ENCODE measurements at regions not wholly inside any gene's neighbourhood (a gene's known extent, or its start where the extent isn't known, plus 50 kb on each side); places are given as distances from the start of the nearest gene placed in this dataset.

GRCh38 chr10:27446091-27446918 lies 57.8 kb upstream of the RAB18 start:
- no peaks in the 10 kb centered on the region for H3K36me3 ChIP-seq (ENCODE audit: insufficient read depth in 1 of 2, low read depth in 1 of 2)
- H3K27me3 ChIP-seq (ENCODE audit: insufficient read depth in 3 of 3, low read length in 2 of 3): no peaks in the 10 kb centered on the region
- intact Hi-C loops (cut with DNase I): loop anchor here (2.0 to 10.0 kb wide), 3 partner anchors 210 to 798 kb away; no protein-coding TSS in a partner anchor
- no peaks in the 10 kb centered on the region for H3K4me1 ChIP-seq
- H3K27ac ChIP-seq: no peak overlapping the region
- DNase-seq: no peak
- WGBS, 3 donors: 4 to 8% (median 5%) methylated on average over 5 of the region's 5 CpGs
- TF ChIP-seq, protein P1, sequence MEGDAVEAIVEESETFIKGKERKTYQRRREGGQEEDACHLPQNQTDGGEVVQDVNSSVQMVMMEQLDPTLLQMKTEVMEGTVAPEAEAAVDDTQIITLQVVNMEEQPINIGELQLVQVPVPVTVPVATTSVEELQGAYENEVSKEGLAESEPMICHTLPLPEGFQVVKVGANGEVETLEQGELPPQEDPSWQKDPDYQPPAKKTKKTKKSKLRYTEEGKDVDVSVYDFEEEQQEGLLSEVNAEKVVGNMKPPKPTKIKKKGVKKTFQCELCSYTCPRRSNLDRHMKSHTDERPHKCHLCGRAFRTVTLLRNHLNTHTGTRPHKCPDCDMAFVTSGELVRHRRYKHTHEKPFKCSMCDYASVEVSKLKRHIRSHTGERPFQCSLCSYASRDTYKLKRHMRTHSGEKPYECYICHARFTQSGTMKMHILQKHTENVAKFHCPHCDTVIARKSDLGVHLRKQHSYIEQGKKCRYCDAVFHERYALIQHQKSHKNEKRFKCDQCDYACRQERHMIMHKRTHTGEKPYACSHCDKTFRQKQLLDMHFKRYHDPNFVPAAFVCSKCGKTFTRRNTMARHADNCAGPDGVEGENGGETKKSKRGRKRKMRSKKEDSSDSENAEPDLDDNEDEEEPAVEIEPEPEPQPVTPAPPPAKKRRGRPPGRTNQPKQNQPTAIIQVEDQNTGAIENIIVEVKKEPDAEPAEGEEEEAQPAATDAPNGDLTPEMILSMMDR (IDR thresholded peaks at IDR 0.05): peak; percentile 50
- H3K9me3 ChIP-seq: no peaks in the 10 kb centered on the region
- no peak overlapping the region for H3K4me3 ChIP-seq
- ATAC-seq: peak in 1 of 4 donors; percentile 56

DNA sequence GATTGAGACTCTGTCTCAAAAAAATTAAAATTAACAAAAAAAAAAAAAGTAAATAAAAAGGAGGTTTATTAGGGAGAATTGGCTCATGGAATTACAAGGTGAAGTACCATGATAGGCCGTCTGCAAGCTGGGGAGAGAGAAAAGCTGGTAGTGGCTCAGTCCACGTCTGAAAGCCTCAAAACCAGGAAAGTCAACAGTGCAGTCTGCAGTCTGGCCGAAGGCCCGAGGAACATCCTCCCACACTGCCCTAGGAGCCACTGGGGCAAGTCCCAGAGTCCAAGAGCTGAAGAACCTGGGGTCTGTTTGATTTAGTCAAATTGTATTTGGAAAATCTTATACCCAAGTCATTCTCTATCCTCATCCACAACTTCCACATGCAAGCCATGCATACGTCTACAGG lies 59.0 kb upstream of the RAB18 start:
- intact Hi-C loops (cut with DNase I): loop anchor here (5.0 to 10.0 kb wide), 2 partner anchors 212 to 800 kb away; no protein-coding TSS in a partner anchor

GRCh38 chr10:27440478-27440877 lies 63.6 kb upstream of the RAB18 start:
- Histone ChIP-seq H3K4me1 (no peaks in the 10 kb centered on the region), H3K27ac (no peak overlapping the region), H3K9me3 (no peaks in the 10 kb centered on the region), H3K36me3 (ENCODE audit: insufficient read depth in 1 of 2, low read depth in 1 of 2) (no peaks in the 10 kb centered on the region), H3K4me3 (no peak overlapping the region), H3K27me3 (ENCODE audit: insufficient read depth in 3 of 3, low read length in 2 of 3) (no peaks in the 10 kb centered on the region)
- TF ChIP-seq, protein P1 (IDR thresholded peaks at IDR 0.05): no peak
- 33 to 37% (median 35%) methylated on average over 2 of the region's 2 CpGs for WGBS, 3 donors
- ATAC-seq (no peak), DNase-seq (no peak)
- intact Hi-C loops (cut with DNase I): loop anchor here in 1 of 2 donors (10.0 kb wide), 1 partner anchor 804 kb away; no protein-coding TSS in a partner anchor

More for the DNA sequence above, 59.0 kb upstream of the RAB18 start:
- Histone ChIP-seq H3K36me3 (ENCODE audit: insufficient read depth in 1 of 2, low read depth in 1 of 2) (no peaks in the 10 kb centered on the region), H3K4me1 (no peaks in the 10 kb centered on the region), H3K4me3 (no peak overlapping the region), H3K9me3 (no peaks in the 10 kb centered on the region), H3K27ac (no peak overlapping the region), H3K27me3 (ENCODE audit: insufficient read depth in 3 of 3, low read length in 2 of 3) (no peaks in the 10 kb centered on the region)
- TF ChIP-seq, protein P1 (IDR thresholded peaks at IDR 0.05): no peak
- ATAC-seq (no peak), DNase-seq (no peak)
- WGBS, 3 donors: 63 to 80% (median 76%) methylated on average over 5 of the region's 5 CpGs

DNA sequence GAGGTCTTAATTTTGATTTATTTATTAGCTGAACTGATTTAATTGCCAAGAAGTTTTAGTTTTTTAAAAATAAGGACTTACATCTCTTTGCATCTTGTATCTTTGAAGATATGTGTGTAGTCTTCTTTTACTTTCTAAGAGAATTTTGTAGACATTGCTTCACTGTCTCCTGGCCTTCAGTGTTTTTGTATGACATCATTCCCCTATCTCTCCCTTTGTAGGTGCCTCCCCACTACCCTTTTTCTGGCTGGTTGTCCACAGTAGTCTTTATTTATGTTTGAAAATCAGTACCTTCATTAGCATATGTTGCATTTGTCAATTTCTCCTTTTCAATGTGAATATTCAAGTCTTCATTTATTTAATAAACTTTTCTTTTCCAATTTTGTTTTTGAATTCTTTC lies 64.1 kb upstream of the RAB18 start:
- H3K27me3 ChIP-seq (ENCODE audit: insufficient read depth in 3 of 3, low read length in 2 of 3): no peaks in the 10 kb centered on the region
- intact Hi-C loops (cut with DNase I): loop anchor here in 1 of 2 donors (10.0 kb wide), 1 partner anchor 805 kb away; no protein-coding TSS in a partner anchor
- H3K9me3 ChIP-seq: no peaks in the 10 kb centered on the region
- H3K27ac ChIP-seq: no peak overlapping the region
- no peak for ATAC-seq
- TF ChIP-seq, protein P1 (IDR thresholded peaks at IDR 0.05): no peak
- no peaks in the 10 kb centered on the region for H3K36me3 ChIP-seq (ENCODE audit: insufficient read depth in 1 of 2, low read depth in 1 of 2)
- no peaks in the 10 kb centered on the region for H3K4me1 ChIP-seq
- DNase-seq: no peak
- no peak overlapping the region for H3K4me3 ChIP-seq

Data from psoas muscle (tissue), 7 donors.